ENCODE measurements at regions not wholly inside any gene's neighbourhood (a gene's known extent, or its start where the extent isn't known, plus 50 kb on each side); places are given as distances from the start of the nearest gene placed in this dataset.

DNA sequence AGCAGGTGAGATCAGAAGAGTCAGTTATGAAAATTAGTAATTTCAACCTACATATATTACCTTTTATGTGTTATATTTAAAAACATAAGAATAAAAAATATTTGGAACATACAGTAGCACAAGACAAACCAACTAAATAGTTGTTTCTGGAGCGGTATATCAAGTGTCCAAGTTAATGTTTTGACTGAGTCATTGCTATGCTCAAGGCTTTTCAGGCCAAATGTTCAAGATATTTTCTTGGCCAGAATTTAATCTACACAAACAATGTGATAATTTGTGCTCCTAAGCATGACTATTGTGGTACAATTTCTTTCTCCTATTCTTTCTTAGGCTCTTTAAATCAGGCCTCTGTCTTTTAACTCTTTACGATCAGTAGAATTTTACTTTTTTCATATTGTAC, 412.4 kb downstream of the RAP2B start:
- Histone ChIP-seq H3K9ac (no peak overlapping the region), H3K36me3 (ENCODE audit: insufficient read depth) (no peaks in the 10 kb centered on the region), H4K20me1 (ENCODE audit: insufficient read depth) (no peaks in the 10 kb centered on the region), H3K4me2 (no peak overlapping the region), H3K27ac (no peak overlapping the region), H3K4me3 (IDR thresholded peaks at IDR 0.05; ENCODE audit: insufficient read depth, low read depth, low read length) (no peak overlapping the region), H3K79me2 (ENCODE audit: insufficient read depth, low read depth) (no peaks in the 10 kb centered on the region), H2AFZ (ENCODE audit: low read depth) (no peak overlapping the region), H3K4me1 (ENCODE audit: low read depth, poor library complexity, severe bottlenecking) (peaks cover 12% of the 10 kb centered on the region), H3K27me3 (ENCODE audit: insufficient read depth, low read depth) (no peaks in the 10 kb centered on the region)
- TF ChIP-seq, protein P1, sequence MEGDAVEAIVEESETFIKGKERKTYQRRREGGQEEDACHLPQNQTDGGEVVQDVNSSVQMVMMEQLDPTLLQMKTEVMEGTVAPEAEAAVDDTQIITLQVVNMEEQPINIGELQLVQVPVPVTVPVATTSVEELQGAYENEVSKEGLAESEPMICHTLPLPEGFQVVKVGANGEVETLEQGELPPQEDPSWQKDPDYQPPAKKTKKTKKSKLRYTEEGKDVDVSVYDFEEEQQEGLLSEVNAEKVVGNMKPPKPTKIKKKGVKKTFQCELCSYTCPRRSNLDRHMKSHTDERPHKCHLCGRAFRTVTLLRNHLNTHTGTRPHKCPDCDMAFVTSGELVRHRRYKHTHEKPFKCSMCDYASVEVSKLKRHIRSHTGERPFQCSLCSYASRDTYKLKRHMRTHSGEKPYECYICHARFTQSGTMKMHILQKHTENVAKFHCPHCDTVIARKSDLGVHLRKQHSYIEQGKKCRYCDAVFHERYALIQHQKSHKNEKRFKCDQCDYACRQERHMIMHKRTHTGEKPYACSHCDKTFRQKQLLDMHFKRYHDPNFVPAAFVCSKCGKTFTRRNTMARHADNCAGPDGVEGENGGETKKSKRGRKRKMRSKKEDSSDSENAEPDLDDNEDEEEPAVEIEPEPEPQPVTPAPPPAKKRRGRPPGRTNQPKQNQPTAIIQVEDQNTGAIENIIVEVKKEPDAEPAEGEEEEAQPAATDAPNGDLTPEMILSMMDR (conservative IDR thresholded peaks at IDR 0.05; ENCODE audit: low read depth, low read length): no peak

- TF ChIP-seq, protein P1 (conservative IDR thresholded peaks at IDR 0.05; ENCODE audit: low read depth, low read length): no peak
- Histone ChIP-seq H3K4me3 (IDR thresholded peaks at IDR 0.05; ENCODE audit: insufficient read depth, low read depth, low read length) (no peak overlapping the region), H3K4me1 (ENCODE audit: low read depth, poor library complexity, severe bottlenecking) (peaks cover 12% of the 10 kb centered on the region), H3K9ac (no peak overlapping the region), H3K27me3 (ENCODE audit: insufficient read depth, low read depth) (no peaks in the 10 kb centered on the region), H4K20me1 (ENCODE audit: insufficient read depth) (no peaks in the 10 kb centered on the region), H3K36me3 (ENCODE audit: insufficient read depth) (no peaks in the 10 kb centered on the region), H2AFZ (ENCODE audit: low read depth) (peak overlapping the region; percentile 42), H3K27ac (no peak overlapping the region), H3K79me2 (ENCODE audit: insufficient read depth, low read depth) (no peaks in the 10 kb centered on the region), H3K4me2 (peak overlapping the region; percentile 37)
Measured at GRCh38 chr3:153577059-153577736, 415.2 kb downstream of the RAP2B start.

GRCh38 chr3:153578046-153578445, 416.0 kb downstream of the RAP2B start:
- no peak overlapping the region for H3K9ac ChIP-seq
- TF ChIP-seq, protein P1 (conservative IDR thresholded peaks at IDR 0.05; ENCODE audit: low read depth, low read length): no peak
- H3K4me3 ChIP-seq (IDR thresholded peaks at IDR 0.05; ENCODE audit: insufficient read depth, low read depth, low read length): no peak overlapping the region
- H3K4me2 ChIP-seq: no peak overlapping the region
- no peaks in the 10 kb centered on the region for H3K79me2 ChIP-seq (ENCODE audit: insufficient read depth, low read depth)
- peak overlapping the region; percentile 42; the same call in 1 of the 2 replicates for H2AFZ ChIP-seq (ENCODE audit: low read depth)
- no peaks in the 10 kb centered on the region for H3K27me3 ChIP-seq (ENCODE audit: insufficient read depth, low read depth)
- H3K36me3 ChIP-seq (ENCODE audit: insufficient read depth): no peaks in the 10 kb centered on the region
- H4K20me1 ChIP-seq (ENCODE audit: insufficient read depth): no peaks in the 10 kb centered on the region
- H3K27ac ChIP-seq: no peak overlapping the region
- H3K4me1 ChIP-seq (ENCODE audit: low read depth, poor library complexity, severe bottlenecking): peaks cover 12% of the 10 kb centered on the region

GRCh38 chr3:153590051-153590450, 428.0 kb downstream of the RAP2B start:
- no peak overlapping the region for H3K27ac ChIP-seq
- H3K4me3 ChIP-seq (IDR thresholded peaks at IDR 0.05; ENCODE audit: insufficient read depth, low read depth, low read length): no peak overlapping the region
- no peaks in the 10 kb centered on the region for H3K36me3 ChIP-seq (ENCODE audit: insufficient read depth)
- TF ChIP-seq, protein P1 (conservative IDR thresholded peaks at IDR 0.05; ENCODE audit: low read depth, low read length): no peak
- no peaks in the 10 kb centered on the region for H3K79me2 ChIP-seq (ENCODE audit: insufficient read depth, low read depth)
- H3K27me3 ChIP-seq (ENCODE audit: insufficient read depth, low read depth): no peaks in the 10 kb centered on the region
- H3K4me2 ChIP-seq: no peak overlapping the region
- no peak overlapping the region for H3K9ac ChIP-seq
- no peaks in the 10 kb centered on the region for H4K20me1 ChIP-seq (ENCODE audit: insufficient read depth)
- no peak overlapping the region for H2AFZ ChIP-seq (ENCODE audit: low read depth)
- H3K4me1 ChIP-seq (ENCODE audit: low read depth, poor library complexity, severe bottlenecking): no peaks in the 10 kb centered on the region
